GM23248 (cell line): ENCODE measurements at regions not wholly inside any gene's neighbourhood (a gene's known extent, or its start where the extent isn't known, plus 50 kb on each side); places are given as distances from the start of the nearest gene placed in this dataset.

Experiments used
- EZH2 ChIP-seq: fragments of 200-600 bp; sonication (generic); IDR thresholded peaks from 2 replicates; pipeline ENCODE4 v1.6.1; 2018; ENCODE audit warnings: antibody characterized with exemption, mild to moderate bottlenecking; ENCODE audit not compliant: insufficient read depth, poor library complexity, severe bottlenecking
- EZH2phosphoT487 ChIP-seq: fragments of 200-600 bp; sonication (generic); IDR thresholded peaks from 2 replicates; pipeline ENCODE4 v1.6.1; 2018; ENCODE audit warnings: antibody characterized with exemption, moderate library complexity, mild to moderate bottlenecking, low read depth; ENCODE audit not compliant: insufficient read depth

GRCh38 chr11:15810082-15810481, 546.3 kb downstream of the SOX6 start:
- no peak for TF ChIP-seq EZH2
- TF ChIP-seq EZH2phosphoT487 = no peak
